Endothelial cell (in vitro differentiated cells): ENCODE measurements at regions not wholly inside any gene's neighbourhood (a gene's known extent, or its start where the extent isn't known, plus 50 kb on each side); places are given as distances from the start of the nearest gene placed in this dataset.

Source experiments
- DNase-seq: peaks from one replicate; pipeline ENCODE4 v3.0.0; 2021; ENCODE audit warnings: low spot score
- H3K27ac Mint-ChIP-seq: one replicate; pipeline ENCODE4 v1.8.0; 2021; ENCODE audit warnings: mixed read lengths, inconsistent platforms; ENCODE audit not compliant: unreplicated experiment
- H3K27me3 Mint-ChIP-seq: one replicate; pipeline ENCODE4 v1.8.0; 2021; ENCODE audit warnings: mild to moderate bottlenecking, moderate library complexity, mixed read lengths, inconsistent platforms; ENCODE audit not compliant: unreplicated experiment
- H3K36me3 Mint-ChIP-seq: one replicate; pipeline ENCODE4 v1.8.0; 2021; ENCODE audit warnings: mild to moderate bottlenecking, low read depth, mixed read lengths, inconsistent platforms; ENCODE audit not compliant: unreplicated experiment
- H3K4me1 Mint-ChIP-seq: one replicate; pipeline ENCODE4 v1.8.0; 2021; ENCODE audit warnings: mild to moderate bottlenecking, mixed read lengths, inconsistent platforms; ENCODE audit not compliant: unreplicated experiment
- H3K4me3 Mint-ChIP-seq: one replicate; pipeline ENCODE4 v1.8.0; 2021; ENCODE audit warnings: mild to moderate bottlenecking, mixed read lengths, inconsistent platforms; ENCODE audit not compliant: unreplicated experiment
- H3K9me3 Mint-ChIP-seq: one replicate; pipeline ENCODE4 v1.8.0; 2021; ENCODE audit warnings: mixed read lengths, inconsistent platforms; ENCODE audit not compliant: unreplicated experiment
- TF ChIP-seq, protein P1 (sequence below): fragments of 200-600 bp; sonication (generic); IDR thresholded peaks from one replicate; pipeline ENCODE4 v1.5.0; 2021; ENCODE audit warnings: antibody characterized with exemption; ENCODE audit not compliant: unreplicated experiment

DNA sequence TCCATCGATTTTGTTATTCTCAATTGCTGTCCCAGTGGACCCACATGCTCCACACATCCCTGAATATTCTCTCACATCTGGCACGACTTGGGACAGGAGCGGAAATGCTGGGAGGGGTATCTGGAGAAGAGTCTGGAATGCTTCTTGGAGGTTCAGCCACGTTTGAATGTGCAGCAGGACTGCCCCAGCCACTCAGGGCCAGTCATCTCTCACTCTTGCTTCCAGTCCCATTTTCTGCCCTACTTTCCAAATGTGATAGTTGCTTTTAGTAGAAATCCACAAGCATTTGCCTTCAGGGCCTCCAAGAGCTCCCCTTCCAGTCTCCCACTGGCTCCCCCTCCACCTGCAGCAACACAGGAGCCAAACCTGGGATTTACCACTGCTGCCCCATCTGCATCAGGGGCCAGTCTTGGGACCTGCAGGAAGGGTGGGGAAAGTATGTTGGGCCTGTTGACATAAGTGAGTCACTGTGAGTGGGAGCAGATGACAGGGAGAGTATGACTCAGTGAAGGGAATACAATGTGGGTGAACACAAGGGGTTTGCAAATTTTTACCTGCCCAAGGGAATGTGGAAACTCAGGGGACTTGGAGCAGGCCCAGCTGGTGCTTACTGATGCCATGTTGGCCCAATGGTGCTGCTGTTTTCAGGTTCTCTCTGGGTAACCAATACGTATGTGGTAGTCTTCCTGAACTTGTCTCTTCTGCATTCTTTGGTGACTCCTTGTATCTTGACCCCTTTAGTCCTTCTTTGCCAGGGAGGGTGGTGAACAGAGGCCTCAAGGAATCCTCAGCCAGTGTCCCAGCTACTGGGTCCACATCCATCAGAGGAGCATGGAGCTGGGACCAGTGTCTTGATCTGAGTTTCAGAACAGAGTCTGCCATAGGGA is 78.8 kb upstream of the CRHR1 start:
- Mint-ChIP-seq H3K4me3 (no peak overlapping the region), H3K36me3 (no peaks in the 10 kb centered on the region), H3K4me1 (peaks cover 8% of the 10 kb centered on the region), H3K27ac (no peak overlapping the region), H3K9me3 (no peaks in the 10 kb centered on the region), H3K27me3 (peaks cover 4% of the 10 kb centered on the region)
- no peak for DNase-seq
- TF ChIP-seq, protein P1, sequence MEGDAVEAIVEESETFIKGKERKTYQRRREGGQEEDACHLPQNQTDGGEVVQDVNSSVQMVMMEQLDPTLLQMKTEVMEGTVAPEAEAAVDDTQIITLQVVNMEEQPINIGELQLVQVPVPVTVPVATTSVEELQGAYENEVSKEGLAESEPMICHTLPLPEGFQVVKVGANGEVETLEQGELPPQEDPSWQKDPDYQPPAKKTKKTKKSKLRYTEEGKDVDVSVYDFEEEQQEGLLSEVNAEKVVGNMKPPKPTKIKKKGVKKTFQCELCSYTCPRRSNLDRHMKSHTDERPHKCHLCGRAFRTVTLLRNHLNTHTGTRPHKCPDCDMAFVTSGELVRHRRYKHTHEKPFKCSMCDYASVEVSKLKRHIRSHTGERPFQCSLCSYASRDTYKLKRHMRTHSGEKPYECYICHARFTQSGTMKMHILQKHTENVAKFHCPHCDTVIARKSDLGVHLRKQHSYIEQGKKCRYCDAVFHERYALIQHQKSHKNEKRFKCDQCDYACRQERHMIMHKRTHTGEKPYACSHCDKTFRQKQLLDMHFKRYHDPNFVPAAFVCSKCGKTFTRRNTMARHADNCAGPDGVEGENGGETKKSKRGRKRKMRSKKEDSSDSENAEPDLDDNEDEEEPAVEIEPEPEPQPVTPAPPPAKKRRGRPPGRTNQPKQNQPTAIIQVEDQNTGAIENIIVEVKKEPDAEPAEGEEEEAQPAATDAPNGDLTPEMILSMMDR, result no peak

DNA sequence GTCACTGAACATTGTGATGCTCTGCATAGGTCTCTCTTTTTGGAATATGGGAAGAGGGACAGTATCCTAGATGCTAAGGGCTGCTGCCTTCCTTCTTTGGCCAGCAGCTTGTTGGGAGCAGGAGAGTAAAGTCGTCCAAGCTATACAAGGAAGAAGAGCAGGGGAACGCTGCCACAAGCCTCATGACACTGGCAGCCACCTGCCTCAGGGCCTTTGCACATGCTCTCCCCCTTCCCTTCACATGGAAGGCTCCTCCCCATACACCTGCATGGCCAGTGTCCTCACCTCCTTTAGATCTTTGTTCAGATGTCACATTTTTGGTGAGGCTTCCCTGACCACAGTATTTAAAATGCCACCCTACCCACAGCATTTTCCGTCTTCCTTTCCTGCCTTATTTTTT is 78.1 kb upstream of the CRHR1 start:
- H3K36me3 Mint-ChIP-seq, result no peaks in the 10 kb centered on the region
- TF ChIP-seq, protein P1, result no peak
- peaks cover 4% of the 10 kb centered on the region for H3K27me3 Mint-ChIP-seq
- H3K9me3 Mint-ChIP-seq, result no peaks in the 10 kb centered on the region
- DNase-seq, result no peak
- H3K27ac Mint-ChIP-seq, result no peak overlapping the region
- H3K4me3 Mint-ChIP-seq, result no peak overlapping the region
- H3K4me1 Mint-ChIP-seq, result peaks cover 8% of the 10 kb centered on the region

DNA sequence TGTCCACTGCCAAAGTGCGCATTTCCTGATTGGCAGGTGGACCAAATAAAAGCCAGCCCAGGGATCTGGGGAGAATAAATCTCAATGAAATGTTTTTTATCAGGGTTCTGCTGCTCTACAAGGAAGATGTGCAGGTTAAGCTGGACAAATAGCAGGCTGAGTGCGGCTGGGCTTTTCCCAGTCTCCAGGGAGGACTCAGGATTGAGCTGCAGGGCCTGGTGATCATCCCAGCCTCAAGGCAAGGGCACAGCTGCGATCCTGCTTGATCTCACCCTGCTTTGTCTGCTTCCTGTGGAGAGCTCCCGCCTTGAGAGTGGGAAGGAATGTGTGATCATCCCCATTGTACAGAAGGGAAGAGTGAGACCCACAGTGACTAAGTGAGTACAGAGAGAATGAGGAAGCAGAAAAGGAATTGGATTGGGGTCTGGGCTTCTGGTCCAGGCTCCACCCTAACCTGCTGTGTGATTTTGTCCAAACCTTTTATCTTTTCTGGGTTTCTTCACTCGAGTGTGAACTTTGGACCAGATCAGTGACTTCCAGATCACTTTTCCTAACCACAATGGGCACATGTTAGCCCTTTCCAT is 75.3 kb upstream of the CRHR1 start:
- Mint-ChIP-seq H3K9me3 (no peaks in the 10 kb centered on the region), H3K36me3 (no peaks in the 10 kb centered on the region), H3K4me1 (peaks cover 8% of the 10 kb centered on the region), H3K27ac (no peak overlapping the region), H3K27me3 (peaks cover 4% of the 10 kb centered on the region), H3K4me3 (no peak overlapping the region)
- TF ChIP-seq, protein P1, result no peak
- no peak for DNase-seq

DNA sequence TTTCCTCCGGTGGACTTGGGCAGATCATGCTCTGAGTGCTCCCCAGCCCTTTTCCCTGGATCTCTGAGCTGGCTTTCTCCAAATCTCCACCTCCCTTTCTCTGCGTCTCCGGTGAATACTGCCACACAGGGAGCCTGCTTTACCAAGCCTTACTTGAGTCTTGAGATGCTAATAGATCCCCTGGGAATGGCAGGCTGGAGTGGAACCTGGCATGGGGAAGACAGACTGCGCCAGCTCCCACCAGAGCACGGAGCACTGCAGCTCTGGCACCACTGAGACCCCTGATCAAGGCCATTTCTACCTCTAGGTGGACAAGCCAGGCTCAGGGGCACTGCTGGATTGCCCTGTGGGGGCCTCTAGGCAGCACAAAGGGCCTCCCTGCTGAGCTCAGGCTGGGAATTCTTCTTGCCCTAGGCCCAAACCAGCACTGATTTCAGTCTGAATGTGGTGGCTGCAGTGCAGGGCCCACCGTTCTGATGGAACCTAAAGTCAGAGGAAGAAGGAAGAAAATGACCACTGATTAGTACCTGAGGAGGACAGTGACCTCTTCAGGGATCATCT is 74.3 kb upstream of the CRHR1 start:
- Mint-ChIP-seq H3K36me3 (no peaks in the 10 kb centered on the region), H3K9me3 (no peaks in the 10 kb centered on the region), H3K27me3 (peaks cover 4% of the 10 kb centered on the region), H3K4me3 (no peak overlapping the region), H3K4me1 (peaks cover 8% of the 10 kb centered on the region), H3K27ac (no peak overlapping the region)
- TF ChIP-seq, protein P1, result no peak
- DNase-seq, result no peak

DNA sequence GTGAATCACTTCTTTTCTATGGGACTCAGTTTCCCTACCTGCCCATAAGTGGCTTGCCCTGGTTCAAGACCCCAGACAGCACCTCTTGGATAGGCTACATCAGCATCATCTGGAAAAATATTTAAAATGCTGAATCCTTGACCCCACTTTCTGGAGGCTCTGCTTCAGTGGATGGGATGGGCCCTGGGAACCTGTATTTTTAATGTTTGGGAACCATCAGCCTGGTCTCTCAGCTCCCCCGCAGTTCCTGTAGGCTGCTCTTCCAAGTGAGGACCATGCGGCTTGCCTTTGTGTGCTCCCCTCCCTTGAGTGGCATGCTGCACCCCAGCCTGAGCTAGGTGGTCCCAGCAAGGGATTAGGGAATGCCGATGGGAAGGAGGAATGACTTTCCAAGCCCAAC is 68.3 kb upstream of the CRHR1 start:
- TF ChIP-seq, protein P1, result no peak
- Mint-ChIP-seq H3K4me1 (no peaks in the 10 kb centered on the region), H3K27ac (no peak overlapping the region), H3K27me3 (peaks cover 4% of the 10 kb centered on the region), H3K9me3 (no peaks in the 10 kb centered on the region), H3K4me3 (no peak overlapping the region), H3K36me3 (no peaks in the 10 kb centered on the region)
- DNase-seq, result no peak
